GM12878 (cell line): ENCODE measurements at regions not wholly inside any gene's neighbourhood (a gene's known extent, or its start where the extent isn't known, plus 50 kb on each side); places are given as distances from the start of the nearest gene placed in this dataset.

Experiments used
- CBX5 ChIP-seq: sonication (generic); IDR thresholded peaks from 2 replicates; pipeline ENCODE4 v1.6.1; 2016; ENCODE audit warnings: low read depth, moderate library complexity, mild to moderate bottlenecking, inconsistent platforms
- POLR2A ChIP-seq: IDR thresholded peaks from 2 replicates; pipeline ENCODE4 v1.6.1; 2011; ENCODE audit warnings: low read depth, mild to moderate bottlenecking, low read length
- YY1 ChIP-seq: IDR thresholded peaks from 2 replicates; pipeline ENCODE4 v1.6.1; 2011; ENCODE audit warnings: low read depth, mild to moderate bottlenecking, low read length
- TF ChIP-seq, protein P1 (sequence below): fragments of 450-650 bp; IDR thresholded peaks from 2 replicates; pipeline ENCODE4 v1.6.1; 2017; ENCODE audit warnings: mild to moderate bottlenecking, moderate library complexity

DNA sequence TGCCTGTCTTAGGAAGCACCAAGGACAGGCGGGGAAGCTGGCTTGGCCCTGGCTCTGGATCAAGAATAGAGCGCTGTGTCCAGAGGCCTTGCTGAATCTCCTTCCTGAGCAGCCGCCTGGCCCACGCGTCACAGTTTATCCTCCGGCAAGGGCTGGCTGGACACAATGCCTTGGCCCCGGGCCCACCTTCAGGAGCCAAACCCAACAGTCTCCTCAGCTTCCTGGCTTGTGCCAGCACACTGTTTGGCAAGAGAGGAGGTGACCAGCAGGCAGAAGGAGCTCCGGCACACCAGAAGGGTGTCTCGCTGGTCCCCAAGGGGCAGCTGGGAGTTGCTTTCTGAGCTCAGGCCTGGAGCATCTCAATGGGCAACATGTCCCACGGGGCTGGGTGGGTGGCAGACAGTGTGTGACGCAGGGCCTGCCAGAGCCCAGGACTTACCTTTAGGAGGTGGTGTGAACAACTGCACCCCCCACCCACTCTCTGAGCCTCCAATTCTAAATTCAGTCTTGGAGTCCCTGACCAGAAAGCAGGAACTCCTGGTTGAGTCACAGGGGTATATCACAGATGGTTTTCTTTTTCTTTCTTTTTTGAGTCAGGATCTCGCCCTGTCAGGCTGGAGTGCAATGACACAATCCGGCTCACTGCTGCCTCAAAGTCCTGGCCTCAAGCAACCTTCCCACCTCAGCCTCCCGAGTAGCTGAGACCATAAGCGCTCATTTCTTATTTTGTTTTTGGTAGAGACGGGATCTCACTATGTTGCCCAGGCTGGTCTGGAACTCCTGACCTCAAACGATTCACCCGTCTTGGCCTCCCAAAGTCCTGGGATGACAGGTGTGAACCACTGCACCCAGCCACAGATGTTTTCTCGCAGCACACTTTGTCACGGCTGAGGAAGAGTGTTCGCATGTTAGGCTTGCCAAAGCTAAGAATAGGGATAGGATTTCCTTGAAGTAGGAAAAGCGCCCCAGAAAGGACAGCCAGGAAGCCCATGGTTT lies 361.2 kb downstream of the BCOR start:
- TF ChIP-seq CBX5: no peak
- no peak for TF ChIP-seq YY1
- TF ChIP-seq POLR2A: no peak
- TF ChIP-seq, protein P1, sequence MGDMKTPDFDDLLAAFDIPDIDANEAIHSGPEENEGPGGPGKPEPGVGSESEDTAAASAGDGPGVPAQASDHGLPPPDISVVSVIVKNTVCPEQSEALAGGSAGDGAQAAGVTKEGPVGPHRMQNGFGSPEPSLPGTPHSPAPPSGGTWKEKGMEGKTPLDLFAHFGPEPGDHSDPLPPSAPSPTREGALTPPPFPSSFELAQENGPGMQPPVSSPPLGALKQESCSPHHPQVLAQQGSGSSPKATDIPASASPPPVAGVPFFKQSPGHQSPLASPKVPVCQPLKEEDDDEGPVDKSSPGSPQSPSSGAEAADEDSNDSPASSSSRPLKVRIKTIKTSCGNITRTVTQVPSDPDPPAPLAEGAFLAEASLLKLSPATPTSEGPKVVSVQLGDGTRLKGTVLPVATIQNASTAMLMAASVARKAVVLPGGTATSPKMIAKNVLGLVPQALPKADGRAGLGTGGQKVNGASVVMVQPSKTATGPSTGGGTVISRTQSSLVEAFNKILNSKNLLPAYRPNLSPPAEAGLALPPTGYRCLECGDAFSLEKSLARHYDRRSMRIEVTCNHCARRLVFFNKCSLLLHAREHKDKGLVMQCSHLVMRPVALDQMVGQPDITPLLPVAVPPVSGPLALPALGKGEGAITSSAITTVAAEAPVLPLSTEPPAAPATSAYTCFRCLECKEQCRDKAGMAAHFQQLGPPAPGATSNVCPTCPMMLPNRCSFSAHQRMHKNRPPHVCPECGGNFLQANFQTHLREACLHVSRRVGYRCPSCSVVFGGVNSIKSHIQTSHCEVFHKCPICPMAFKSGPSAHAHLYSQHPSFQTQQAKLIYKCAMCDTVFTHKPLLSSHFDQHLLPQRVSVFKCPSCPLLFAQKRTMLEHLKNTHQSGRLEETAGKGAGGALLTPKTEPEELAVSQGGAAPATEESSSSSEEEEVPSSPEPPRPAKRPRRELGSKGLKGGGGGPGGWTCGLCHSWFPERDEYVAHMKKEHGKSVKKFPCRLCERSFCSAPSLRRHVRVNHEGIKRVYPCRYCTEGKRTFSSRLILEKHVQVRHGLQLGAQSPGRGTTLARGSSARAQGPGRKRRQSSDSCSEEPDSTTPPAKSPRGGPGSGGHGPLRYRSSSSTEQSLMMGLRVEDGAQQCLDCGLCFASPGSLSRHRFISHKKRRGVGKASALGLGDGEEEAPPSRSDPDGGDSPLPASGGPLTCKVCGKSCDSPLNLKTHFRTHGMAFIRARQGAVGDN: no peak
